PC-3 (cell line): ENCODE measurements at regions not wholly inside any gene's neighbourhood (a gene's known extent, or its start where the extent isn't known, plus 50 kb on each side); places are given as distances from the start of the nearest gene placed in this dataset.

Experiments
- EZH2 ChIP-seq: fragments of 300-600 bp; sonication (generic); IDR thresholded peaks from one replicate; pipeline ENCODE4 v1.6.1; 2017; ENCODE audit warnings: antibody characterized with exemption, mild to moderate bottlenecking, low read length; ENCODE audit not compliant: unreplicated experiment
- EZH2phosphoT487 ChIP-seq: fragments of 300-600 bp; sonication (generic); IDR thresholded peaks from 2 replicates; pipeline ENCODE4 v1.6.1; 2018; ENCODE audit warnings: mild to moderate bottlenecking, antibody characterized with exemption, low read length, borderline replicate concordance
- TF ChIP-seq, protein P1 (sequence below): fragments of 300-600 bp; sonication (generic); conservative IDR thresholded peaks from 2 replicates; pipeline ENCODE4 v1.5.1; 2017; ENCODE audit warnings: antibody characterized with exemption, low read depth, mild to moderate bottlenecking, low read length

DNA sequence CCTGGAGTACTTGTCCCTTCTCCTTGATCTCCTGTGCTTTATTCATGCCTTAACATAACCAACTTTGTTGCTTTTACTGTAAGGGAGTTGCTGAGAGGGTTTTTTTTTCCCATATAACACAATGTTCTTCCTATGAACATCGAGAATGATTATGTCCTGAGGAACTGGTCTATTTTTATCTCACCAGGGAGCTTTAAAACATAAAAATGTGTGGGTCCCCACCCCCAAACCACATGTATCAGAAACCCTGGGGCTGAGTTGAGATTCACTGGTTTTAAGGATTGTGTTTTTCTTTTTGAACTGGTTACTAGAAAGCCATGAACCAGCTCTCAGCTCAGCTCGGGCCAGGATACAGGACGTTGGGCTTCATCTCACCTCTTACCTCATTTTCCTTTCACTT is 118.5 kb upstream of the JAG1 start:
- TF ChIP-seq, protein P1, sequence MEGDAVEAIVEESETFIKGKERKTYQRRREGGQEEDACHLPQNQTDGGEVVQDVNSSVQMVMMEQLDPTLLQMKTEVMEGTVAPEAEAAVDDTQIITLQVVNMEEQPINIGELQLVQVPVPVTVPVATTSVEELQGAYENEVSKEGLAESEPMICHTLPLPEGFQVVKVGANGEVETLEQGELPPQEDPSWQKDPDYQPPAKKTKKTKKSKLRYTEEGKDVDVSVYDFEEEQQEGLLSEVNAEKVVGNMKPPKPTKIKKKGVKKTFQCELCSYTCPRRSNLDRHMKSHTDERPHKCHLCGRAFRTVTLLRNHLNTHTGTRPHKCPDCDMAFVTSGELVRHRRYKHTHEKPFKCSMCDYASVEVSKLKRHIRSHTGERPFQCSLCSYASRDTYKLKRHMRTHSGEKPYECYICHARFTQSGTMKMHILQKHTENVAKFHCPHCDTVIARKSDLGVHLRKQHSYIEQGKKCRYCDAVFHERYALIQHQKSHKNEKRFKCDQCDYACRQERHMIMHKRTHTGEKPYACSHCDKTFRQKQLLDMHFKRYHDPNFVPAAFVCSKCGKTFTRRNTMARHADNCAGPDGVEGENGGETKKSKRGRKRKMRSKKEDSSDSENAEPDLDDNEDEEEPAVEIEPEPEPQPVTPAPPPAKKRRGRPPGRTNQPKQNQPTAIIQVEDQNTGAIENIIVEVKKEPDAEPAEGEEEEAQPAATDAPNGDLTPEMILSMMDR, result no peak
- no peak for TF ChIP-seq EZH2
- no peak for TF ChIP-seq EZH2phosphoT487
